ENCODE measurements at regions not wholly inside any gene's neighbourhood (a gene's known extent, or its start where the extent isn't known, plus 50 kb on each side); places are given as distances from the start of the nearest gene placed in this dataset.

- in situ Hi-C loops (cut with MboI) = no loop called here
- ATAC-seq = no peak
- no peak overlapping the region for H3K9ac ChIP-seq (ENCODE audit: control insufficient read depth, insufficient read depth, low read length)
- intact Hi-C loops (cut with micrococcal nuclease; ENCODE audit: unreplicated experiment) = no loop called here
- FAIRE-seq = no peak
- no peak for TF ChIP-seq MYC (IDR thresholded peaks at IDR 0.05; ENCODE audit: insufficient read depth, insufficient read length, insufficient replicate concordance, low read length, severe bottlenecking)
- no peak for TF ChIP-seq REST (IDR thresholded peaks at IDR 0.05; ENCODE audit: low read depth, low read length)
- no peak for TF ChIP-seq MEF2B (IDR thresholded peaks at IDR 0.05; ENCODE audit: partially characterized antibody, poor library complexity, severe bottlenecking)
- TF ChIP-seq, protein P1, sequence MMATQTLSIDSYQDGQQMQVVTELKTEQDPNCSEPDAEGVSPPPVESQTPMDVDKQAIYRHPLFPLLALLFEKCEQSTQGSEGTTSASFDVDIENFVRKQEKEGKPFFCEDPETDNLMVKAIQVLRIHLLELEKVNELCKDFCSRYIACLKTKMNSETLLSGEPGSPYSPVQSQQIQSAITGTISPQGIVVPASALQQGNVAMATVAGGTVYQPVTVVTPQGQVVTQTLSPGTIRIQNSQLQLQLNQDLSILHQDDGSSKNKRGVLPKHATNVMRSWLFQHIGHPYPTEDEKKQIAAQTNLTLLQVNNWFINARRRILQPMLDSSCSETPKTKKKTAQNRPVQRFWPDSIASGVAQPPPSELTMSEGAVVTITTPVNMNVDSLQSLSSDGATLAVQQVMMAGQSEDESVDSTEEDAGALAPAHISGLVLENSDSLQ (IDR thresholded peaks at IDR 0.05) = no peak
- no peak for TF ChIP-seq ETV6 (conservative IDR thresholded peaks at IDR 0.05 in 1 of 2, IDR thresholded peaks at IDR 0.05 in 1 of 2; ENCODE audit: borderline replicate concordance in 1 of 2, low read depth in 1 of 2)
- no peak for TF ChIP-seq NFYB (IDR thresholded peaks at IDR 0.05; ENCODE audit: insufficient read depth, low read depth, low read length)
- TF ChIP-seq, protein P2, sequence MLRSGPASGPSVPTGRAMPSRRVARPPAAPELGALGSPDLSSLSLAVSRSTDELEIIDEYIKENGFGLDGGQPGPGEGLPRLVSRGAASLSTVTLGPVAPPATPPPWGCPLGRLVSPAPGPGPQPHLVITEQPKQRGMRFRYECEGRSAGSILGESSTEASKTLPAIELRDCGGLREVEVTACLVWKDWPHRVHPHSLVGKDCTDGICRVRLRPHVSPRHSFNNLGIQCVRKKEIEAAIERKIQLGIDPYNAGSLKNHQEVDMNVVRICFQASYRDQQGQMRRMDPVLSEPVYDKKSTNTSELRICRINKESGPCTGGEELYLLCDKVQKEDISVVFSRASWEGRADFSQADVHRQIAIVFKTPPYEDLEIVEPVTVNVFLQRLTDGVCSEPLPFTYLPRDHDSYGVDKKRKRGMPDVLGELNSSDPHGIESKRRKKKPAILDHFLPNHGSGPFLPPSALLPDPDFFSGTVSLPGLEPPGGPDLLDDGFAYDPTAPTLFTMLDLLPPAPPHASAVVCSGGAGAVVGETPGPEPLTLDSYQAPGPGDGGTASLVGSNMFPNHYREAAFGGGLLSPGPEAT (IDR thresholded peaks at IDR 0.05; ENCODE audit: low read depth) = no peak
- TF ChIP-seq ESRRA (IDR thresholded peaks at IDR 0.05; ENCODE audit: low read length) = no peak
- TF ChIP-seq EGR1 (IDR thresholded peaks at IDR 0.05; ENCODE audit: borderline replicate concordance in 1 of 2, low read depth in 2 of 2, low read length in 2 of 2) = no peak
- no peak for TF ChIP-seq BMI1 (IDR thresholded peaks at IDR 0.05; ENCODE audit: borderline replicate concordance)
- no peak for TF ChIP-seq MEF2A (IDR thresholded peaks at IDR 0.05; ENCODE audit: insufficient read depth, low read depth, low read length)
- no peak for TF ChIP-seq SREBF2 (IDR thresholded peaks at IDR 0.05; ENCODE audit: low read length)
- TF ChIP-seq STAT1 (conservative IDR thresholded peaks at IDR 0.05) = no peak
- no peak for TF ChIP-seq RUNX3 (IDR thresholded peaks at IDR 0.05; ENCODE audit: low read length)
- no peak for TF ChIP-seq SREBF1 (IDR thresholded peaks at IDR 0.05; ENCODE audit: low read length)
- TF ChIP-seq STAT3 (IDR thresholded peaks at IDR 0.05; ENCODE audit: low read depth, low read length) = no peak
- H3K36me3 ChIP-seq (ENCODE audit: control insufficient read depth in 2 of 2, insufficient read depth in 2 of 2, low read length in 1 of 2) = no peaks in the 10 kb centered on the region
- DNase-seq (ENCODE audit: low read depth, low spot score) = no peak
- H3K27ac ChIP-seq (ENCODE audit: control insufficient read depth, insufficient read depth) = no peak overlapping the region
- no peak overlapping the region for H3K4me2 ChIP-seq (ENCODE audit: control insufficient read depth, insufficient read depth)
- H2AFZ ChIP-seq (ENCODE audit: control insufficient read depth, low read depth, low read length) = no peak overlapping the region
- 0% methylated on average over 1 of the region's 1 CpG for WGBS (ENCODE audit: insufficient coverage, insufficient replicate concordance, low lambda C conversion rate, missing lambda C conversion rate)
- H4K20me1 ChIP-seq (ENCODE audit: control insufficient read depth, insufficient read depth) = no peaks in the 10 kb centered on the region
- H3K79me2 ChIP-seq (ENCODE audit: control insufficient read depth, insufficient read depth, low read length) = no peaks in the 10 kb centered on the region
- no peak overlapping the region for H3K4me3 ChIP-seq
- ChIA-PET CTCF (no interaction called here), SMC1A (ENCODE audit: uncharacterized antibody, unreplicated experiment) (interaction anchor here (1.1 to 2.1 kb wide), 2 partner anchors 9 to 65 kb away, joined by 4 read pairs; no protein-coding TSS in a partner anchor), RAD21 (ENCODE audit: unreplicated experiment) (interaction anchor here (1.3 kb wide), 1 partner anchor 64 kb away, joined by 3 read pairs; no protein-coding TSS in a partner anchor), POLR2A (no interaction called here)
- H3K4me1 ChIP-seq (ENCODE audit: control insufficient read depth, insufficient read depth, low read length) = no peaks in the 10 kb centered on the region
- no peaks in the 10 kb centered on the region for H3K9me3 ChIP-seq (replicated peaks; ENCODE audit: control insufficient read depth, insufficient read depth, low read length)
- no peaks in the 10 kb centered on the region for H3K27me3 ChIP-seq (replicated peaks in 1 of 2; ENCODE audit: control insufficient read depth in 2 of 2, insufficient read depth in 2 of 2, low read length in 1 of 2)
- no TSS peak for BruUV-seq (replicated peaks)
Observed at GRCh38 chr5:92390657-92391056, 1007.5 kb upstream of the ARRDC3 start.

Data from GM12878 (cell line).